ENCODE measurements at regions not wholly inside any gene's neighbourhood (a gene's known extent, or its start where the extent isn't known, plus 50 kb on each side); places are given as distances from the start of the nearest gene placed in this dataset.

DNA sequence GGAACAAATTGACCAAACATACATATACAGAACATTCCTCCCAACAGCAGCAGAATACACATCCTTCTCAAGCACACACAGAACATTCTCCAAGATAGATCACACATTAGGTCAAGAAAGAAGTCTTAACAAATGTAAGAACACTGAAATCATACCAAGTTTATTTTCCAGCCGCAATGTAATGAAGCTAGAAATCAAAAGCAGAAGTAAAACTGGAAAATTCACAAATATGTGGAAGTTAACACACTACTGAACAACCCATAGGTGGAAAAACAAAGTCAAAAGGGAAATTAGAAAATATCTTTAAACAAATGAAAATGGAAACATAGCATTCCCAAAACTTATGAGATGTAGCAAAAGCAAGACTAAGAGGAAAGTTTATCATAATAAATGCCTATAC is 692.6 kb downstream of the DIAPH3 start (continued):
- TF ChIP-seq, protein P1, sequence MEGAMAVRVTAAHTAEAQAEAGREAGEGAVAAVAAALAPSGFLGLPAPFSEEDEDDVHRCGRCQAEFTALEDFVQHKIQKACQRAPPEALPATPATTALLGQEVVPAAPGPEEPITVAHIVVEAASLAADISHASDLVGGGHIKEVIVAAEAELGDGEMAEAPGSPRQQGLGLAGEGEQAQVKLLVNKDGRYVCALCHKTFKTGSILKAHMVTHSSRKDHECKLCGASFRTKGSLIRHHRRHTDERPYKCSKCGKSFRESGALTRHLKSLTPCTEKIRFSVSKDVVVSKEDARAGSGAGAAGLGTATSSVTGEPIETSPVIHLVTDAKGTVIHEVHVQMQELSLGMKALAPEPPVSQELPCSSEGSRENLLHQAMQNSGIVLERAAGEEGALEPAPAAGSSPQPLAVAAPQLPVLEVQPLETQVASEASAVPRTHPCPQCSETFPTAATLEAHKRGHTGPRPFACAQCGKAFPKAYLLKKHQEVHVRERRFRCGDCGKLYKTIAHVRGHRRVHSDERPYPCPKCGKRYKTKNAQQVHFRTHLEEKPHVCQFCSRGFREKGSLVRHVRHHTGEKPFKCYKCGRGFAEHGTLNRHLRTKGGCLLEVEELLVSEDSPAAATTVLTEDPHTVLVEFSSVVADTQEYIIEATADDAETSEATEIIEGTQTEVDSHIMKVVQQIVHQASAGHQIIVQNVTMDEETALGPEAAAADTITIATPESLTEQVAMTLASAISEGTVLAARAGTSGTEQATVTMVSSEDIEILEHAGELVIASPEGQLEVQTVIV (IDR thresholded peaks at IDR 0.05; ENCODE audit: borderline replicate concordance, partially characterized antibody), result no peak
- TF ChIP-seq, protein P2, sequence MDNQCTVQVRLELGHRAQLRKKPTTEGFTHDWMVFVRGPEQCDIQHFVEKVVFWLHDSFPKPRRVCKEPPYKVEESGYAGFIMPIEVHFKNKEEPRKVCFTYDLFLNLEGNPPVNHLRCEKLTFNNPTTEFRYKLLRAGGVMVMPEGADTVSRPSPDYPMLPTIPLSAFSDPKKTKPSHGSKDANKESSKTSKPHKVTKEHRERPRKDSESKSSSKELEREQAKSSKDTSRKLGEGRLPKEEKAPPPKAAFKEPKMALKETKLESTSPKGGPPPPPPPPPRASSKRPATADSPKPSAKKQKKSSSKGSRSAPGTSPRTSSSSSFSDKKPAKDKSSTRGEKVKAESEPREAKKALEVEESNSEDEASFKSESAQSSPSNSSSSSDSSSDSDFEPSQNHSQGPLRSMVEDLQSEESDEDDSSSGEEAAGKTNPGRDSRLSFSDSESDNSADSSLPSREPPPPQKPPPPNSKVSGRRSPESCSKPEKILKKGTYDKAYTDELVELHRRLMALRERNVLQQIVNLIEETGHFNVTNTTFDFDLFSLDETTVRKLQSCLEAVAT (IDR thresholded peaks at IDR 0.05), result no peak
- TF ChIP-seq GABPA (IDR thresholded peaks at IDR 0.05; ENCODE audit: low read depth) (no peak), KLF5 (IDR thresholded peaks at IDR 0.05; ENCODE audit: partially characterized antibody) (no peak)

DNA sequence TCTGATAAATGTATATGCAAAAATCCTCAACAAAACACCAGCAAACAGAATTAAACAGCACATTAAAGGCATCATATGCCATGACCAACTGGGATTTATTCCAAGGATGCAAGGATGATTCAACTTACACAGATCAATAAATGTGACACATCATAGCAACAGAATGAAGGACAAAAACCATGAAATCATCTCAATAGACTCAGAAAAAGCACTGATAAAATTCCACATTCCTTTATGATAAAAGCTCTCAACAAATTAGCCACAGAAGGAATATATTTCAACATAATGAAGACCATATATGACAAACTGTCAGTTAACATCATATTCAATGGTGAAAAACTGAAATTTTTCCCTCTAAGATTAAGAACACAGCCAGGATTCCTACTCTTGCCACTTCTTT is 691.6 kb downstream of the DIAPH3 start:
- in situ Hi-C loops (cut with MboI) (no loop called here), intact Hi-C loops (cut with micrococcal nuclease; ENCODE audit: unreplicated experiment) (loop anchor here (10.0 kb wide), 3 partner anchors 303 to 863 kb away; no protein-coding TSS in a partner anchor)
- no peaks in the 10 kb centered on the region for H3K4me1 ChIP-seq (ENCODE audit: control insufficient read depth, insufficient read depth, low read length)
- no TSS peak for BruUV-seq (replicated peaks)
- no peak overlapping the region for H3K4me3 ChIP-seq
- H3K4me2 ChIP-seq (ENCODE audit: control insufficient read depth, insufficient read depth), result no peak overlapping the region
- DNase-seq (ENCODE audit: low read depth, low spot score) (no peak), FAIRE-seq (no peak), ATAC-seq (no peak)
- no peak overlapping the region for H3K27ac ChIP-seq (ENCODE audit: control insufficient read depth, insufficient read depth)
- no peaks in the 10 kb centered on the region for H3K9me3 ChIP-seq (replicated peaks; ENCODE audit: control insufficient read depth, insufficient read depth, low read length)
- no peaks in the 10 kb centered on the region for H4K20me1 ChIP-seq (ENCODE audit: control insufficient read depth, insufficient read depth)
- SMC1A ChIA-PET (ENCODE audit: uncharacterized antibody, unreplicated experiment), result no interaction called here
- H3K36me3 ChIP-seq (ENCODE audit: control insufficient read depth in 2 of 2, insufficient read depth in 2 of 2, low read length in 1 of 2), result no peaks in the 10 kb centered on the region
- POLR2A ChIA-PET, result no interaction called here
- CTCF ChIA-PET, result no interaction called here
- RAD21 ChIA-PET (ENCODE audit: unreplicated experiment), result no interaction called here
- H2AFZ ChIP-seq (ENCODE audit: control insufficient read depth, low read depth, low read length), result no peak overlapping the region
- H3K9ac ChIP-seq (ENCODE audit: control insufficient read depth, insufficient read depth, low read length), result no peak overlapping the region
- no peaks in the 10 kb centered on the region for H3K27me3 ChIP-seq (replicated peaks in 1 of 2; ENCODE audit: control insufficient read depth in 2 of 2, insufficient read depth in 2 of 2, low read length in 1 of 2)
- H3K79me2 ChIP-seq (ENCODE audit: control insufficient read depth, insufficient read depth, low read length), result no peaks in the 10 kb centered on the region
- TF ChIP-seq CHD2 (IDR thresholded peaks at IDR 0.05; ENCODE audit: borderline replicate concordance, low read depth, low read length), result no peak
- TF ChIP-seq POLR2A (IDR thresholded peaks at IDR 0.05; ENCODE audit: low read depth, low read length), result no peak
- TF ChIP-seq HDAC6 (IDR thresholded peaks at IDR 0.05; ENCODE audit: unreplicated experiment), result no peak
- TF ChIP-seq, protein P3, sequence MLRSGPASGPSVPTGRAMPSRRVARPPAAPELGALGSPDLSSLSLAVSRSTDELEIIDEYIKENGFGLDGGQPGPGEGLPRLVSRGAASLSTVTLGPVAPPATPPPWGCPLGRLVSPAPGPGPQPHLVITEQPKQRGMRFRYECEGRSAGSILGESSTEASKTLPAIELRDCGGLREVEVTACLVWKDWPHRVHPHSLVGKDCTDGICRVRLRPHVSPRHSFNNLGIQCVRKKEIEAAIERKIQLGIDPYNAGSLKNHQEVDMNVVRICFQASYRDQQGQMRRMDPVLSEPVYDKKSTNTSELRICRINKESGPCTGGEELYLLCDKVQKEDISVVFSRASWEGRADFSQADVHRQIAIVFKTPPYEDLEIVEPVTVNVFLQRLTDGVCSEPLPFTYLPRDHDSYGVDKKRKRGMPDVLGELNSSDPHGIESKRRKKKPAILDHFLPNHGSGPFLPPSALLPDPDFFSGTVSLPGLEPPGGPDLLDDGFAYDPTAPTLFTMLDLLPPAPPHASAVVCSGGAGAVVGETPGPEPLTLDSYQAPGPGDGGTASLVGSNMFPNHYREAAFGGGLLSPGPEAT (IDR thresholded peaks at IDR 0.05; ENCODE audit: low read depth), result no peak
- no peak for TF ChIP-seq IKZF2 (IDR thresholded peaks at IDR 0.05)
- TF ChIP-seq FOXM1 (IDR thresholded peaks at IDR 0.05; ENCODE audit: low read depth, low read length), result no peak
- no peak for TF ChIP-seq TCF12 (IDR thresholded peaks at IDR 0.05; ENCODE audit: low read depth, low read length)
- no peak for TF ChIP-seq NFXL1 (IDR thresholded peaks at IDR 0.05; ENCODE audit: borderline replicate concordance)
- TF ChIP-seq RUNX3 (IDR thresholded peaks at IDR 0.05; ENCODE audit: low read length), result no peak
- TF ChIP-seq RB1 (IDR thresholded peaks at IDR 0.05; ENCODE audit: borderline replicate concordance), result no peak
